VCaP (cell line): ENCODE measurements at regions not wholly inside any gene's neighbourhood (a gene's known extent, or its start where the extent isn't known, plus 50 kb on each side); places are given as distances from the start of the nearest gene placed in this dataset.

Source experiments
- H3K27ac ChIP-seq: fragments of 450-650 bp; 2 replicates; pipeline ENCODE4 v1.5.1; 2017
- CTCF ChIP-seq: fragments of 450-650 bp; conservative IDR thresholded peaks from 2 replicates; pipeline ENCODE4 v1.5.1; 2017; ENCODE audit warnings: mild to moderate bottlenecking, moderate library complexity

- TF ChIP-seq CTCF = no peak
- no peak overlapping the region for H3K27ac ChIP-seq
These were observed 78.0 kb upstream of the NHSL1 start for GRCh38 chr6:138577151-138577915.

- no peak overlapping the region for H3K27ac ChIP-seq
- TF ChIP-seq CTCF = no peak
These were observed 80.7 kb upstream of the NHSL1 start for GRCh38 chr6:138580040-138580439.

- H3K27ac ChIP-seq = no peak overlapping the region
- TF ChIP-seq CTCF = no peak
These were observed 81.5 kb upstream of the NHSL1 start for GRCh38 chr6:138580801-138581200.

GRCh38 chr6:138582573-138582972 is 83.3 kb upstream of the NHSL1 start:
- no peak for TF ChIP-seq CTCF
- no peak overlapping the region for H3K27ac ChIP-seq

- no peak for TF ChIP-seq CTCF
These were observed 87.3 kb upstream of the NHSL1 start for GRCh38 chr6:138586638-138587037.

GRCh38 chr6:138588805-138589434 is 89.6 kb upstream of the NHSL1 start:
- TF ChIP-seq CTCF = peak; percentile 89
- no peak overlapping the region for H3K27ac ChIP-seq

More at GRCh38 chr6:138586638-138587037, 87.3 kb upstream of the NHSL1 start:
- H3K27ac ChIP-seq = no peak overlapping the region

- H3K27ac ChIP-seq = no peak overlapping the region
- TF ChIP-seq CTCF = peak; percentile 90
These were observed 91.8 kb upstream of the NHSL1 start for GRCh38 chr6:138590796-138591709.
